ENCODE measurements at regions not wholly inside any gene's neighbourhood (a gene's known extent, or its start where the extent isn't known, plus 50 kb on each side); places are given as distances from the start of the nearest gene placed in this dataset.
"Not testable (repeated sequence)": the region's sequence is repeated elsewhere in the genome, so short reads cannot be mapped to it uniquely, and the experiment has no call there.

GRCh38 chr5:87027570-87027969 is 240.1 kb upstream of the RASA1 start:
- Mint-ChIP-seq H3K9me3 (peaks cover 0 to 2% (median 0%) of the 10 kb centered on the region in 6 donors), H3K27me3 (ENCODE audit: low read depth in 3 of 3) (peaks cover 0 to 6% (median 1%) of the 10 kb centered on the region in 3 donors), H3K36me3 (peaks cover 0 to 3% (median 0%) of the 10 kb centered on the region in 3 donors), H3K27ac (peak overlapping the region in 1 of 6 donors; percentile 18), H3K4me1 (peaks cover 0 to 14% of the 10 kb centered on the region in 2 donors), H3K4me3 (no peak overlapping the region)
- no peak for DNase-seq

- Mint-ChIP-seq H3K27me3 (ENCODE audit: low read depth in 3 of 3) (peaks cover 0 to 5% (median 1%) of the 10 kb centered on the region in 3 donors), H3K27ac (no peak overlapping the region), H3K36me3 (peaks cover 0 to 3% (median 0%) of the 10 kb centered on the region in 3 donors), H3K4me1 (peaks cover 0 to 14% of the 10 kb centered on the region in 2 donors), H3K9me3 (peaks cover 0 to 2% (median 0%) of the 10 kb centered on the region in 6 donors), H3K4me3 (no peak overlapping the region)
- no peak for DNase-seq
Observed at GRCh38 chr5:87029951-87030350, 237.7 kb upstream of the RASA1 start.

- Mint-ChIP-seq H3K4me1 (peaks cover 0 to 14% of the 10 kb centered on the region in 2 donors), H3K4me3 (no peak overlapping the region), H3K36me3 (peaks cover 0 to 3% (median 0%) of the 10 kb centered on the region in 3 donors), H3K9me3 (peaks cover 0 to 2% (median 0%) of the 10 kb centered on the region in 6 donors), H3K27me3 (ENCODE audit: low read depth in 3 of 3) (peaks cover 0 to 5% (median 1%) of the 10 kb centered on the region in 3 donors), H3K27ac (no peak overlapping the region)
- DNase-seq, result no peak
Observed at GRCh38 chr5:87030699-87031098, 237.0 kb upstream of the RASA1 start.

- Mint-ChIP-seq H3K9me3 (peaks cover 0 to 3% (median 0%) of the 10 kb centered on the region in 6 donors), H3K4me3 (no peak overlapping the region), H3K27me3 (ENCODE audit: low read depth in 3 of 3) (peaks cover 0 to 6% (median 0%) of the 10 kb centered on the region in 3 donors), H3K4me1 (peaks cover 6% of the 10 kb centered on the region in 2 donors), H3K27ac (no peak overlapping the region), H3K36me3 (peaks cover 0 to 3% (median 0%) of the 10 kb centered on the region in 3 donors)
- no peak for DNase-seq
Observed at GRCh38 chr5:87034557-87034956, 233.1 kb upstream of the RASA1 start.

- no peak for DNase-seq
- Mint-ChIP-seq H3K9me3 (peaks cover 0 to 9% (median 0%) of the 10 kb centered on the region in 6 donors), H3K27me3 (ENCODE audit: low read depth in 3 of 3) (peaks cover 0 to 3% (median 2%) of the 10 kb centered on the region in 3 donors), H3K4me1 (peaks cover 26 to 28% of the 10 kb centered on the region in 2 donors), H3K36me3 (no peaks in the 10 kb centered on the region), H3K27ac (no peak overlapping the region), H3K4me3 (no peak overlapping the region)
Observed at GRCh38 chr5:87042554-87042953, 225.1 kb upstream of the RASA1 start.

GRCh38 chr5:87048156-87048555 is 219.5 kb upstream of the RASA1 start:
- Mint-ChIP-seq H3K27ac (peak overlapping the region in 1 of 6 donors; percentile 58), H3K36me3 (peaks cover 6 to 11% (median 11%) of the 10 kb centered on the region in 3 donors), H3K27me3 (ENCODE audit: low read depth in 3 of 3) (peaks cover 0 to 3% (median 0%) of the 10 kb centered on the region in 3 donors), H3K4me1 (peaks cover 0 to 2% of the 10 kb centered on the region in 2 donors), H3K4me3 (no peak overlapping the region), H3K9me3 (peaks cover 6 to 20% (median 12%) of the 10 kb centered on the region in 6 donors)
- no peak for DNase-seq

GRCh38 chr5:87049012-87049411 is 218.7 kb upstream of the RASA1 start:
- H3K4me3 Mint-ChIP-seq, result not testable (repeated sequence)
- peak overlapping the region in 1 of 6 donors; percentile 59 for H3K27ac Mint-ChIP-seq

GRCh38 chr5:87051502-87052113 is 216.1 kb upstream of the RASA1 start:
- no peak for DNase-seq
- peaks cover 0 to 3% of the 10 kb centered on the region in 2 donors for H3K4me1 Mint-ChIP-seq
- H3K27ac Mint-ChIP-seq, result no peak overlapping the region
- peaks cover 6 to 11% (median 11%) of the 10 kb centered on the region in 3 donors for H3K36me3 Mint-ChIP-seq
- H3K27me3 Mint-ChIP-seq (ENCODE audit: low read depth in 3 of 3), result no peaks in the 10 kb centered on the region
- peaks cover 3 to 20% (median 12%) of the 10 kb centered on the region in 6 donors for H3K9me3 Mint-ChIP-seq
- H3K4me3 Mint-ChIP-seq, result no peak overlapping the region

More at GRCh38 chr5:87049012-87049411, 218.7 kb upstream of the RASA1 start:
- peaks cover 6 to 11% (median 11%) of the 10 kb centered on the region in 3 donors for H3K36me3 Mint-ChIP-seq
- not testable (repeated sequence) for DNase-seq; H3K4me1 Mint-ChIP-seq; H3K27me3 Mint-ChIP-seq (ENCODE audit: low read depth in 3 of 3)
- peaks cover 3 to 20% (median 12%) of the 10 kb centered on the region in 6 donors for H3K9me3 Mint-ChIP-seq

- Mint-ChIP-seq H3K36me3 (peaks cover 6 to 14% (median 11%) of the 10 kb centered on the region in 3 donors), H3K9me3 (peaks cover 3 to 20% (median 12%) of the 10 kb centered on the region in 6 donors), H3K4me1 (peaks cover 0 to 3% of the 10 kb centered on the region in 2 donors), H3K27me3 (ENCODE audit: low read depth in 3 of 3) (no peaks in the 10 kb centered on the region), H3K4me3 (no peak overlapping the region), H3K27ac (no peak overlapping the region)
- no peak for DNase-seq
Observed at GRCh38 chr5:87053146-87053545, 214.5 kb upstream of the RASA1 start.

- H3K27me3 Mint-ChIP-seq (ENCODE audit: low read depth in 3 of 3), result no peaks in the 10 kb centered on the region
- peaks cover 3 to 10% (median 6%) of the 10 kb centered on the region in 3 donors for H3K36me3 Mint-ChIP-seq
- H3K4me1 Mint-ChIP-seq, result peaks cover 0 to 3% of the 10 kb centered on the region in 2 donors
- H3K9me3 Mint-ChIP-seq, result peaks cover 0 to 8% (median 6%) of the 10 kb centered on the region in 6 donors
- H3K27ac Mint-ChIP-seq, result no peak overlapping the region
- H3K4me3 Mint-ChIP-seq, result no peak overlapping the region
- no peak for DNase-seq
Observed at GRCh38 chr5:87054821-87055220, 212.9 kb upstream of the RASA1 start.

GRCh38 chr5:87061046-87061445 is 206.6 kb upstream of the RASA1 start:
- H3K9me3 Mint-ChIP-seq, result peaks cover 2 to 18% (median 12%) of the 10 kb centered on the region in 6 donors
- peaks cover 0 to 6% (median 1%) of the 10 kb centered on the region in 3 donors for H3K27me3 Mint-ChIP-seq (ENCODE audit: low read depth in 3 of 3)
- no peaks in the 10 kb centered on the region for H3K4me1 Mint-ChIP-seq
- no peak for DNase-seq
- peaks cover 17 to 20% (median 18%) of the 10 kb centered on the region in 3 donors for H3K36me3 Mint-ChIP-seq
- no peak overlapping the region for H3K4me3 Mint-ChIP-seq
- H3K27ac Mint-ChIP-seq, result no peak overlapping the region

- no peak for DNase-seq
- Mint-ChIP-seq H3K4me3 (no peak overlapping the region), H3K9me3 (no peaks in the 10 kb centered on the region), H3K27ac (no peak overlapping the region), H3K27me3 (ENCODE audit: low read depth in 3 of 3) (peaks cover 0 to 3% (median 2%) of the 10 kb centered on the region in 3 donors), H3K4me1 (peaks cover 26 to 28% of the 10 kb centered on the region in 2 donors), H3K36me3 (no peaks in the 10 kb centered on the region)
Observed at GRCh38 chr5:87069311-87069710, 198.4 kb upstream of the RASA1 start.

- H3K4me1 Mint-ChIP-seq, result peaks cover 34 to 36% of the 10 kb centered on the region in 2 donors
- no peak overlapping the region for H3K4me3 Mint-ChIP-seq
- H3K27ac Mint-ChIP-seq, result peak overlapping the region in 3 of 6 donors; percentile 13 to 17 (median 13)
- DNase-seq, result peak in 2 of 3 donors; percentile 34 to 38
- no peaks in the 10 kb centered on the region for H3K36me3 Mint-ChIP-seq
- H3K27me3 Mint-ChIP-seq (ENCODE audit: low read depth in 3 of 3), result peaks cover 0 to 3% (median 2%) of the 10 kb centered on the region in 3 donors
- H3K9me3 Mint-ChIP-seq, result no peaks in the 10 kb centered on the region
Observed at GRCh38 chr5:87069974-87070608, 197.6 kb upstream of the RASA1 start.

GRCh38 chr5:87074072-87074471 is 193.6 kb upstream of the RASA1 start:
- Mint-ChIP-seq H3K27ac (peak overlapping the region; percentile 75 to 96 (median 94)), H3K9me3 (no peaks in the 10 kb centered on the region), H3K4me1 (peaks cover 56 to 65% of the 10 kb centered on the region in 2 donors), H3K36me3 (peaks cover 0 to 4% (median 0%) of the 10 kb centered on the region in 3 donors), H3K4me3 (peak overlapping the region; percentile 51 to 86 (median 76)), H3K27me3 (ENCODE audit: low read depth in 3 of 3) (peaks cover 0 to 3% (median 2%) of the 10 kb centered on the region in 3 donors)
- peak in 1 of 3 donors; percentile 27 for DNase-seq
